GM19463 (cell line): ENCODE measurements at regions not wholly inside any gene's neighbourhood (a gene's known extent, or its start where the extent isn't known, plus 50 kb on each side); places are given as distances from the start of the nearest gene placed in this dataset.
"Not testable (repeated sequence)": the region's sequence is repeated elsewhere in the genome, so short reads cannot be mapped to it uniquely, and the experiment has no call there.

ENCODE experiments used
- ATAC-seq: cut with Tn5 transposase; IDR thresholded peaks from one replicate; pipeline ENCODE4 v1.9.1; 2021; ENCODE audit warnings: mild to moderate bottlenecking, moderate library complexity; ENCODE audit not compliant: unreplicated experiment

- no peak for ATAC-seq
Measured at GRCh38 chr10:26355241-26355640, 82.9 kb upstream of the APBB1IP start.

- ATAC-seq, result peak; percentile 82
Measured at GRCh38 chr10:26357203-26357602, 80.9 kb upstream of the APBB1IP start.

- ATAC-seq, result no peak
Measured at GRCh38 chr10:26358071-26358470, 80.1 kb upstream of the APBB1IP start.

GRCh38 chr10:26359670-26360069 is 78.5 kb upstream of the APBB1IP start:
- ATAC-seq, result no peak

- ATAC-seq, result no peak
Measured at GRCh38 chr10:26361351-26361750, 76.8 kb upstream of the APBB1IP start.

- ATAC-seq, result no peak
Measured at GRCh38 chr10:26361971-26362370, 76.2 kb upstream of the APBB1IP start.

GRCh38 chr10:26365681-26366358 is 72.3 kb upstream of the APBB1IP start:
- ATAC-seq, result peak; percentile 45

GRCh38 chr10:26367035-26367434 is 71.1 kb upstream of the APBB1IP start:
- not testable (repeated sequence) for ATAC-seq

GRCh38 chr10:26367771-26368170 is 70.4 kb upstream of the APBB1IP start:
- ATAC-seq, result no peak

GRCh38 chr10:26368463-26368862 is 69.7 kb upstream of the APBB1IP start:
- ATAC-seq, result no peak

- peak; percentile 67 for ATAC-seq
Measured at GRCh38 chr10:26372513-26373354, 65.4 kb upstream of the APBB1IP start.

GRCh38 chr10:26374426-26374825 is 63.7 kb upstream of the APBB1IP start:
- no peak for ATAC-seq

GRCh38 chr10:26377224-26377810 is 60.8 kb upstream of the APBB1IP start:
- ATAC-seq, result not testable (repeated sequence)

GRCh38 chr10:26378861-26379294 is 59.3 kb upstream of the APBB1IP start:
- ATAC-seq, result no peak

GRCh38 chr10:26380815-26381214 is 57.3 kb upstream of the APBB1IP start:
- ATAC-seq, result no peak

GRCh38 chr10:26381986-26382385 is 56.2 kb upstream of the APBB1IP start:
- ATAC-seq, result no peak

- ATAC-seq, result no peak
Measured at GRCh38 chr10:26384600-26384999, 53.5 kb upstream of the APBB1IP start.

- ATAC-seq, result no peak
Measured at GRCh38 chr10:26385443-26385842, 52.7 kb upstream of the APBB1IP start.

GRCh38 chr10:26386781-26387180 is 51.4 kb upstream of the APBB1IP start:
- ATAC-seq, result no peak
